ENCODE measurements at regions not wholly inside any gene's neighbourhood (a gene's known extent, or its start where the extent isn't known, plus 50 kb on each side); places are given as distances from the start of the nearest gene placed in this dataset.
"Not testable (repeated sequence)": the region's sequence is repeated elsewhere in the genome, so short reads cannot be mapped to it uniquely, and the experiment has no call there.

GRCh38 chr5:103736343-103736742 is 173.8 kb upstream of the NUDT12 start:
- TF ChIP-seq, protein P1, sequence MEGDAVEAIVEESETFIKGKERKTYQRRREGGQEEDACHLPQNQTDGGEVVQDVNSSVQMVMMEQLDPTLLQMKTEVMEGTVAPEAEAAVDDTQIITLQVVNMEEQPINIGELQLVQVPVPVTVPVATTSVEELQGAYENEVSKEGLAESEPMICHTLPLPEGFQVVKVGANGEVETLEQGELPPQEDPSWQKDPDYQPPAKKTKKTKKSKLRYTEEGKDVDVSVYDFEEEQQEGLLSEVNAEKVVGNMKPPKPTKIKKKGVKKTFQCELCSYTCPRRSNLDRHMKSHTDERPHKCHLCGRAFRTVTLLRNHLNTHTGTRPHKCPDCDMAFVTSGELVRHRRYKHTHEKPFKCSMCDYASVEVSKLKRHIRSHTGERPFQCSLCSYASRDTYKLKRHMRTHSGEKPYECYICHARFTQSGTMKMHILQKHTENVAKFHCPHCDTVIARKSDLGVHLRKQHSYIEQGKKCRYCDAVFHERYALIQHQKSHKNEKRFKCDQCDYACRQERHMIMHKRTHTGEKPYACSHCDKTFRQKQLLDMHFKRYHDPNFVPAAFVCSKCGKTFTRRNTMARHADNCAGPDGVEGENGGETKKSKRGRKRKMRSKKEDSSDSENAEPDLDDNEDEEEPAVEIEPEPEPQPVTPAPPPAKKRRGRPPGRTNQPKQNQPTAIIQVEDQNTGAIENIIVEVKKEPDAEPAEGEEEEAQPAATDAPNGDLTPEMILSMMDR (IDR thresholded peaks at IDR 0.05; ENCODE audit: extremely low read depth in 1 of 2, insufficient read depth in 1 of 2, low read depth in 1 of 2, low read length in 2 of 2) = not testable (repeated sequence)
- TF ChIP-seq POLR2AphosphoS5 (IDR thresholded peaks at IDR 0.05; ENCODE audit: insufficient read depth, low read depth, low read length); POLR2A (IDR thresholded peaks at IDR 0.05; ENCODE audit: low read depth, low read length): not testable (repeated sequence)

Data from endothelial cell of umbilical vein (primary cell).